Stimulated activated CD4-positive, alpha-beta T cell treated with anti-CD3 and anti-CD28 coated beads, Interleukin-1b, Interleukin-23, amount 100 ng/mL, for 4 hours (primary cell): ENCODE measurements at regions not wholly inside any gene's neighbourhood (a gene's known extent, or its start where the extent isn't known, plus 50 kb on each side); places are given as distances from the start of the nearest gene placed in this dataset.

Experiments used
- DNase-seq, 2 donors: peaks; one replicate each; pipeline ENCODE4 v3.0.0-alpha.2; 2020; ENCODE audit warnings: low read depth in 2 of 2

- DNase-seq, result no peak
These were observed 255.8 kb downstream of the QKI start for GRCh38 chr6:163670336-163670735.

- DNase-seq, result no peak
These were observed 253.5 kb downstream of the QKI start for GRCh38 chr6:163668061-163668426.

- DNase-seq, result no peak
These were observed 253.0 kb downstream of the QKI start for GRCh38 chr6:163667372-163668060.

GRCh38 chr6:163665464-163665863 lies 250.9 kb downstream of the QKI start:
- DNase-seq, result no peak

GRCh38 chr6:163663575-163663974 lies 249.1 kb downstream of the QKI start:
- DNase-seq, result no peak

- DNase-seq, result no peak
These were observed 248.2 kb downstream of the QKI start for GRCh38 chr6:163662604-163663225.

GRCh38 chr6:163661272-163661671 lies 246.8 kb downstream of the QKI start:
- DNase-seq, result no peak

- no peak for DNase-seq
These were observed 245.3 kb downstream of the QKI start for GRCh38 chr6:163659803-163660202.

- DNase-seq, result no peak
These were observed 241.0 kb downstream of the QKI start for GRCh38 chr6:163655217-163656121.

GRCh38 chr6:163651915-163652668 lies 237.6 kb downstream of the QKI start:
- DNase-seq, result no peak

- DNase-seq, result no peak
These were observed 236.9 kb downstream of the QKI start for GRCh38 chr6:163651426-163651825.

- no peak for DNase-seq
These were observed 234.3 kb downstream of the QKI start for GRCh38 chr6:163648868-163649267.

GRCh38 chr6:163647624-163648023 lies 233.1 kb downstream of the QKI start:
- DNase-seq, result no peak

- no peak for DNase-seq
These were observed 232.3 kb downstream of the QKI start for GRCh38 chr6:163646866-163647265.

- DNase-seq, result no peak
These were observed 231.6 kb downstream of the QKI start for GRCh38 chr6:163646133-163646532.

- DNase-seq, result no peak
These were observed 231.0 kb downstream of the QKI start for GRCh38 chr6:163645560-163645959.

- DNase-seq, result no peak
These were observed 229.3 kb downstream of the QKI start for GRCh38 chr6:163643866-163644265.

- no peak for DNase-seq
These were observed 227.2 kb downstream of the QKI start for GRCh38 chr6:163641706-163642105.

GRCh38 chr6:163640641-163641040 lies 226.1 kb downstream of the QKI start:
- no peak for DNase-seq

GRCh38 chr6:163637524-163637923 lies 223.0 kb downstream of the QKI start:
- DNase-seq, result no peak

GRCh38 chr6:163635731-163636364 lies 221.3 kb downstream of the QKI start:
- DNase-seq, result no peak

GRCh38 chr6:163635315-163635714 lies 220.8 kb downstream of the QKI start:
- no peak for DNase-seq
